ENCODE measurements at regions not wholly inside any gene's neighbourhood (a gene's known extent, or its start where the extent isn't known, plus 50 kb on each side); places are given as distances from the start of the nearest gene placed in this dataset.

DNA sequence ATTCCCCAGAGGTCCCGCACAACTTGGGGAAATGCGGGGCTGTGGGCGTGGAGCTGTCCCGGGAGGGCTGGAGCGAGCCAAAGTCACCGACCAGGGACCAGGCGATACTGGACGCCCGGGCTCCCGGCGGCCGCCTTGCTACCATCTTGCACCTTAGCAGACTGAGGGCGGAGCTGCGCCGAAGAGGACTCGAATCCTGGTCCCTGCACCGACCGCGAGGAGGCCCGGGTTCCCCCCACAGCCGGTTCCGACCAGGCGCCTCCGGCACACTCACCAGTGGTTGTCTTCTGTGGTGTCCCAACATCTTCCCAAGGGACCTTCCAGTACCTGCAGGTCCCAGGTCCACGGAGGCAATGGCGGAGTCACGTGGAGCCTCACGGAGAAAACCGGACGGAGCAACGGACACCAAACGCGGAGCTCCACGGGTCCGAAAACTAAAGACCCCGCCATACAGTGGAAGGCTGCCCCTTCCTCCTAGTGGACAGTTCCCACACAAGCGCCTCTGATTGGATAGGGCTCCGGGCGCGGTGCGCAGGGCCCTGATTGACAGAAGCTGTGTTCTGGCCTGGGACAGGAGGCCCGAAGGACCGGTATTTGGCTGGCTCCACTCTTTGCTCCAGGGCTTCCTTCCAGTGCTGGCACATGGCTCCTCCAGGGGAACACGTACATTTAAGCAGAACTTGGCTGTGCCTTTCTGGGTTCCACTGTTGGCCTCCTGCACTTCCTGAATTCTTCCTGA lies 124.6 kb upstream of the ZNF479 start:
- DNase-seq = no peak

GRCh38 chr7:57274535-57275283 lies 142.5 kb upstream of the ZNF479 start:
- no peak for DNase-seq

GRCh38 chr7:57300747-57301146 lies 149.2 kb upstream of the ZNF716 start:
- DNase-seq = no peak

- no peak for DNase-seq
Observed at GRCh38 chr7:57305192-57305748, 144.7 kb upstream of the ZNF716 start.

DNA sequence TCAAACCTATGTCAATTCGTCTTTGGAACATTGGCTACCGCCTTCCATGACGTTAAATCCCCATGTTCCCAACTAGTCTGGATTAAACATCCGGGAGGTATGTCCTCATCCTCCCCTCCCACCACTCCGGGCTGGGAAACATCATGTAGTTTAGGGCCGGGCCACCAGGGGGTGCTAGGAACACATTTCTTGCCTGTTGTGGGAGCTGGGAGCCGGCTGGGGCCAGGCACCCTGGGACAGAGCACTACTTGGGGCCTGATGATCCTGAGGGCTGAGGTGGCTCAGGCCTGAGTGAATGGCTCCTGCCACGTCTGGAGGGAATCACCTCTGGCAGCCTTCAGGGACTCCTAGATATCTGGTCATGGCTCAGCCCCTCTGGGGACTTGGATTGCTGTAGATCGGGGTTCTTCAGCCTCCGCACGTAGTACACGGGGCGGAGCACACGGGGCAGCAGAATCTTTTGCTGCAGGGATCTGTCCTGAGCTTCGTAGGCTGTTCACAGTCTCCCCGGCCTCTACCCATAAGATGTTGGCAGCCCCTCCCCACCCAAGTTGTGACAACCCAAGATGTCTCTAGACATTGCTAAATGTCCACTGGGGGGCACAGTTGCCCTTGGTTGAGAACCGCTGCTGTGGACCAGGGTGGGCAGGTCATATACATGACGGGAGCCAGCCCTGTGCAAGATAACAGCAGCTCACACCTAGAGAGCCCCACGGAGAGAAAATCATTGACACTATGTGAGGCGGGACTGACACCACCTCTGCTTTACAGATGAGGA lies 141.2 kb upstream of the ZNF716 start:
- peak; percentile 19 for DNase-seq

- DNase-seq = no peak
Observed at GRCh38 chr7:57327081-57327480, 122.9 kb upstream of the ZNF716 start.

DNA sequence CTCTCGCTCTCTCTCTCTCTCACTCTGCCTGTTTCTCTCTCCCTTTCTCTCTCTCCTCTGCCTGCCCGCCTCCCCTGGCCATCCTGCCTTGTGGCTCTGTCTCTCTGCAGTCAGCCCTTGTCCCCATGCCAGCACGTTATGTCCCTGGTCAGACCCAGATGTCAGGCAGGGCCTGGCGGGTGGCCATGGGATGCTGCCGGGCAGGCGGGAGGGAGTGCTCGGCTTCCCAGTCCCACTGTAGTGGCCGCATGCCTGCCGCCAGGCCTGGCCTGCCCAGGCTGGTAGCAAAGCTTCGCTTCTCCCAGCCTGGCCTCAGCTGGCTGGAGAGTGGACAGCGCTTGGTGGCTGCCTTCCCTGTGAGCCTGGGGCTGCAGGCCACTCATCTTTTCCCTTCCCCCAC lies 121.5 kb upstream of the ZNF716 start:
- no peak for DNase-seq

- no peak for DNase-seq
Observed at GRCh38 chr7:57328963-57329362, 121.0 kb upstream of the ZNF716 start.

DNA sequence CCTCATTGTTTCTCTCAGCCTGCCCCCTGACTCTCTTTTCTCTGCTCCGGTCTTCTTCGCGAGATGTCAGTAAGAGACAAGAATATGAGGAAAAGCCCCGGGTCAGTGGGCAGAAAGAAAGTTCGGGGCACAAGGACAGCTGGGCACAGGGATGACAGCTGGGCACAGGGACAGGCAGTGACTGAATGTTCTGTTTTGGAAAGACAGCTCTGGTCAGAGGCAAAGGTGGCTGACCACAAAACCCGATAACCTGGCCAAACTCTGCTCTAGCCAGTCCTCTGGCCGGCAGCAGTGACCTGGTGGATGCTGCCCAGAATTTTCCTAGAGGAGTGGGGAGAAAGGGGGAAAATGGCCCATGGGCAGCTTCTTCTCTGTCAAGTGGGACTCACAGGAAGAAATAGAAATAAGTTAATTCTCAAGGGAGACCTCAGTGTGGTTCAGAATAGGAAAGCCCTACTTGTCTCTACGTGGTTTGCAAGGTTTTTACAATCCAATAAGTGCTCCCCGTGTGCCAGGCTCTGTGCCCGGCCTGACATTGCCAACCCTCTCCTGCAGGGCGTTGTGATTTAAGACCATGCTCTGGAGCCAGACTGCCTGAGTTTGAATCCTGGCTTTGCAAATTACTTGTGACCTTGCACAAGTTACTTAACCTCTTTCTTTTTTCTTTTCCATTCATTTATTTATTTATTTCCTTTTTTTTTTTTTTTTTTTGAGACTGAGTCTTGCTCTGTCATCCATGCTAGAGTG lies 110.6 kb upstream of the ZNF716 start:
- no peak for DNase-seq

GRCh38 chr7:57342954-57343353 lies 107.0 kb upstream of the ZNF716 start:
- no peak for DNase-seq

- DNase-seq = no peak
Observed at GRCh38 chr7:57343901-57344622, 105.9 kb upstream of the ZNF716 start.

DNA sequence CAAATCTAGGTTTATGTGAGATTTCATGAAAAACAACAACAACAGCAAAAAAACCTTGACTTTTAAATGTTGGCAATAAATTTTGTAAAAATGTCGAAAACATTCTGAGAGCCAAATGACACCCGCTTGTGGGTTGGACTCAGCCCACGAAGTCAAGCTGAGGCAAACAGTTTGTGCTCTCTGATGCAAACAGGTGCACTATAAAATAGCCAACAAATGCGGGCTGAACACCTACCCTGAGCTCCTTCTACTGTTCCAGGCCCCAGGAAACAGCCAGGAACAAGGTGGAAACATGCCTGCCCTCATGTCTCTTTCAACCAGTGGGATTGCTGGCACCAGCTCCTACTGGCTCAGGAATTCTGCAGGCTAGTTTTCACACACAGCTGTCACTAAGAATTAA lies 105.0 kb upstream of the ZNF716 start:
- DNase-seq = no peak

DNA sequence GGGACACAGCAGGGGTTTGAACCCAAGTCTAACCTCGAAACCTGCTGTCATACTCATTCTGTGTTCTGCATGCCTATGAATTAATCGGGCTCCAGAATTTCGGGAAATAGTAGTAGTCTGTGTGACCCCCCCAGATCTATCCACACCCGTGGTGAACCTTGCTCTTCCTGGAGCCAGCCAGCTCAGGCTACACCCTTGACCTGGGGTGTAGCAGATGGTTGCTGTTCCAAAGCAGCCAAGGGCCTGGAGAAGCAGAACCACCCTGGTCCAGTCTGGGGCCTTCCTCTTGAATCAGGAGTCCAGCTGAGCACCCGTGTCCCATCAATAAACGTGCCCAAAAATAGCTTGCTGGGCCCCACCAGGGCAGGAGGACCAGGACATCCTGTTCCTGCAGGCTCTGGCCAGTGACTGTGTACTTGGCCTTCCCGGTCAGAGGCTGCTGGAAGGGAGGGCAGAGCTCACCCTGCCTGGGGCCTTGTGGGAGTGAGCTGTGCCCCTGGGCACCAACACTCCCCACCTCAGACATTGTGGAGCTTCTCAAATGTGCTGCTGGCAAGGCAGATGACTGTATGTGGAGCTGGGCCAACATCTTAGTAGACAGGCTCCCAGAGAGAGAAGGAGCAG lies 101.2 kb upstream of the ZNF716 start:
- no peak for DNase-seq

DNA sequence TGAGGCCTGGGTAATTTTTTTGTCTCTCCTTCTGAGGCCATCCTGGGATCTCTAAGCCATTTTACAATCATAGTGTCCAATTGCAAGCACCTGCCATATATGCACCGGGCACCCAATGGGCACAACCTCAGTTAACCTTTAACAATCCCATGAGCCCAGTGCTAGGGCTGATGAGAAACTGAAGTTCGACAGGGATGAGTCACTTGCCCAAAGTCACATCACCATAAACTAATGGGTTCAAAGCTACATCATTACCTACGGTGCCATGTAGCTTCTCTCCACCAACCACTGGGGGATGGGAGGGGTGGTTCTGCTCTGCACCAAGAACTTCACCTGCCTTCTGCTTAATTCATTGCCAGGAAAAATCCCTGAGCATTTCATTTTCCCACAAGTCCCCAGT lies 95.8 kb upstream of the ZNF716 start:
- no peak for DNase-seq

- DNase-seq = no peak
Observed at GRCh38 chr7:57354679-57355338, 95.2 kb upstream of the ZNF716 start.

DNA sequence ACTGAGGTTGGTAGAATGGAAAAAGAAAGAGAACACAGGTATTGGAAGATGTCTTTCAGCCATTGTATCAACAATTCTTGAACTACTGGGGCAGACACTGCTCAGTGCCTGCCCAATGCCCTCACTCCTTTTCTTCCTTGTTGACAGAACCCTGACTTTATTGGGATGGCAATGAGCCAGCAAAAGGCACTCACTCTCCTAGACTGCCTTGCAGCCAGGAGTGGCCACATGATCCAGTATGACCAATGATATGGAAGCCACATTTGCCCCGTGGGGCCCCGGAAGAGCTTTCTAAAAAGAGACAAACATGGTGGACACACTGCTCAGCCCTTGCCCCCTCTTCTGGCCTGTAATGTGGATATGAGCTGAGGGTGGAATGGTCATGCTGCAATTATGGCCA lies 88.6 kb upstream of the ZNF716 start:
- no peak for DNase-seq

GRCh38 chr7:57362868-57363267 lies 87.1 kb upstream of the ZNF716 start:
- DNase-seq = no peak

GRCh38 chr7:57363321-57363720 lies 86.7 kb upstream of the ZNF716 start:
- no peak for DNase-seq

- no peak for DNase-seq
Observed at GRCh38 chr7:57364933-57365710, 84.9 kb upstream of the ZNF716 start.

GRCh38 chr7:57367171-57367570 lies 82.8 kb upstream of the ZNF716 start:
- no peak for DNase-seq
